ENCODE measurements at regions not wholly inside any gene's neighbourhood (a gene's known extent, or its start where the extent isn't known, plus 50 kb on each side); places are given as distances from the start of the nearest gene placed in this dataset.

DNA sequence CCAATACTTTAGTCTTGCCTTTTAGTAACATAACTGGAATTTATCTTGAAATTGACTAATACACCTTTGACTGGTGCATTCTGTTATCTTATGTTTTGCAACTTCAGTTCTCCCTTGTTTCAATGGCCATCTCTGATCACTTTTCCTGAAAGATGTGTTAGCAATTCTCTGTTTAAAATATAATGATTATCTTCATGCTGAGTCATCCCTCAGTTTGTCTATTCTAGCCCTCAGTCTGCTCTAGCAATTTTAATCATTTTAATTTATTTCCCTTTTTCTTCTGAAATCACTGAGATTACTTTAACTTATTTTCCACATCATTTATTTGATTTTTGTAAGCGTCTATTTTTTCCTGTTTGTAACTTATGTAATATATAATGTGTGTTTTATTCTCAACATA is 221.9 kb upstream of the PDGFD start:
- 88 to 98% (median 92%) methylated on average over 1 of the region's 1 CpG for WGBS, 4 donors
- DNase-seq (no peak), ATAC-seq (no peak)
- Histone ChIP-seq H3K27me3 (no peaks in the 10 kb centered on the region), H3K4me1 (no peaks in the 10 kb centered on the region), H3K4me3 (no peak overlapping the region), H3K36me3 (no peaks in the 10 kb centered on the region), H3K27ac (no peak overlapping the region), H3K9me3 (no peaks in the 10 kb centered on the region)
- intact Hi-C loops (cut with DNase I): no loop called here
- no peak for TF ChIP-seq POLR2A (IDR thresholded peaks at IDR 0.05)
- TF ChIP-seq, protein P1, sequence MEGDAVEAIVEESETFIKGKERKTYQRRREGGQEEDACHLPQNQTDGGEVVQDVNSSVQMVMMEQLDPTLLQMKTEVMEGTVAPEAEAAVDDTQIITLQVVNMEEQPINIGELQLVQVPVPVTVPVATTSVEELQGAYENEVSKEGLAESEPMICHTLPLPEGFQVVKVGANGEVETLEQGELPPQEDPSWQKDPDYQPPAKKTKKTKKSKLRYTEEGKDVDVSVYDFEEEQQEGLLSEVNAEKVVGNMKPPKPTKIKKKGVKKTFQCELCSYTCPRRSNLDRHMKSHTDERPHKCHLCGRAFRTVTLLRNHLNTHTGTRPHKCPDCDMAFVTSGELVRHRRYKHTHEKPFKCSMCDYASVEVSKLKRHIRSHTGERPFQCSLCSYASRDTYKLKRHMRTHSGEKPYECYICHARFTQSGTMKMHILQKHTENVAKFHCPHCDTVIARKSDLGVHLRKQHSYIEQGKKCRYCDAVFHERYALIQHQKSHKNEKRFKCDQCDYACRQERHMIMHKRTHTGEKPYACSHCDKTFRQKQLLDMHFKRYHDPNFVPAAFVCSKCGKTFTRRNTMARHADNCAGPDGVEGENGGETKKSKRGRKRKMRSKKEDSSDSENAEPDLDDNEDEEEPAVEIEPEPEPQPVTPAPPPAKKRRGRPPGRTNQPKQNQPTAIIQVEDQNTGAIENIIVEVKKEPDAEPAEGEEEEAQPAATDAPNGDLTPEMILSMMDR (IDR thresholded peaks at IDR 0.05): no peak

DNA sequence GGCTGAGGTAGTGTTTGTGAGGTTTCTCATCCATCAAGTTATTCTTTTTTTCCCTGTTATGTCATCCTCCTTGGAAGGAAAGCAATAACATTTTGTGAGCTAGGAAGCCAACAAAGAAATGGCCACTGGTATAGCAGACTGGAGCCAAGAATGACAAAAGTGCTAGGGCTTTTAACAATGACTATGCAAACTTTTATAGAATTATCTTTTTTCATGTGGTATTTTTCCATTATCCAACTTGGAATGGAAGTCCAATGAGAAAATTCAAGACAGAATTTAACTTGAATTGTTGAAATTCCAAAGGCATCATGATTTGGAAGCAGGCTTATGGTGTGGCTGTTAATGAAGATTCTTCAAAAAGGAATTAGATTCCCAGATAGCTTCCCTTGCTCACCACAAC is 216.4 kb upstream of the PDGFD start:
- TF ChIP-seq, protein P1 (IDR thresholded peaks at IDR 0.05): no peak
- TF ChIP-seq POLR2A (IDR thresholded peaks at IDR 0.05): no peak
- ATAC-seq: no peak
- no peak for DNase-seq
- Histone ChIP-seq H3K4me3 (no peak overlapping the region), H3K4me1 (no peaks in the 10 kb centered on the region), H3K9me3 (no peaks in the 10 kb centered on the region), H3K27me3 (no peaks in the 10 kb centered on the region), H3K36me3 (no peaks in the 10 kb centered on the region), H3K27ac (peak overlapping the region in 1 of 12 donors; percentile 21)
- intact Hi-C loops (cut with DNase I): no loop called here

DNA sequence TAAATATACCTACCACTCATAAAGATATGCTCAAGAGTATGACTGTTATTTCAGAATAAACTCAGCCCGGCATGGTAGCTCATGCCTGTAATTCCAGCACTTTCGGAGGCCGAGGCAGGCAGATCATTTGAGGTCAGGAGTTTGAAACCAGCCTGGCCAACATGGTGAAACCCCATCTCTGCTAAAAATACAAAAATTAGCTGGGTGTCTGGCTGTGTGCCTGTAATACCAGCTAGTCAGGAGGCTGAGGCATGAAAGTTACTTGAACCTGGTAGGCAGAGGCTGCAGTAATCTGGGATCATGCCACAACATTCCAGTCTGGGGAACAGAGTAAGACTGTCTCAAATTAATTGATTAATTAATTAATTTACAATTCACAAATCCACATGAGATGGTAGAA is 208.2 kb upstream of the PDGFD start:
- Histone ChIP-seq H3K27ac (no peak overlapping the region), H3K4me1 (peaks cover 0 to 5% (median 0%) of the 10 kb centered on the region in 12 donors), H3K27me3 (no peaks in the 10 kb centered on the region), H3K9me3 (no peaks in the 10 kb centered on the region), H3K4me3 (no peak overlapping the region), H3K36me3 (no peaks in the 10 kb centered on the region)
- WGBS, 4 donors: 46 to 59% (median 51%) methylated on average over 3 of the region's 3 CpGs
- DNase-seq: no peak
- no peak for ATAC-seq
- intact Hi-C loops (cut with DNase I): no loop called here
- no peak for TF ChIP-seq POLR2A (IDR thresholded peaks at IDR 0.05)
- TF ChIP-seq, protein P1 (IDR thresholded peaks at IDR 0.05): no peak

DNA sequence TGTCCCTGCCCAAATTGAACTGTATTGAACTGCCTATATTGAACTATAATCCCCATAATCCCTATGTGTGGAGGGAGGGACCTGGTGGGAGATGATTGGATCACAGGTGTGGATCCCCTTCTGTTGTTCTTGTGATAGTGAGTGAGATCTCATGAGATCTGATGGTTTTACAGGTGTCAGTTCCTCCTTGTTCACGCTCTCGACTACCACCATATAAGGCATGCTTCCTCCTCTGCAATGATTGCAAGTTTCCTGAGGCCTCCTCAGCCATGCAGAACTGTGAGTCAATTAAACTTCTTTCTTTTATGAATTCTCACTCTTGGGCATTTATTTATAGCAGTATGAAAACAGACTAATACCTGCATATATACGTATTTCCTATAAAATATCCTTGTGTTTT is 206.5 kb upstream of the PDGFD start:
- Histone ChIP-seq H3K27me3 (no peaks in the 10 kb centered on the region), H3K4me3 (no peak overlapping the region), H3K4me1 (peaks cover 0 to 5% (median 0%) of the 10 kb centered on the region in 12 donors), H3K36me3 (no peaks in the 10 kb centered on the region), H3K9me3 (no peaks in the 10 kb centered on the region), H3K27ac (no peak overlapping the region)
- TF ChIP-seq POLR2A (IDR thresholded peaks at IDR 0.05): no peak
- TF ChIP-seq, protein P1 (IDR thresholded peaks at IDR 0.05): no peak
- 87 to 92% (median 89%) methylated on average over 3 of the region's 3 CpGs for WGBS, 4 donors
- no peak for DNase-seq
- intact Hi-C loops (cut with DNase I): no loop called here
- ATAC-seq: no peak
